OCI-LY7 (cell line): ENCODE measurements at regions not wholly inside any gene's neighbourhood (a gene's known extent, or its start where the extent isn't known, plus 50 kb on each side); places are given as distances from the start of the nearest gene placed in this dataset.

Experiments
- BruUV-seq: library from RNA; stranded (reverse); fragments of 400-500 nt; replicated peaks from 2 replicates; lab custom pipeline; 2021; lab: Mats Ljungman, UMichigan
- CTCF ChIA-PET: fragments of 300-600 bp; sonication (Branson Sonifier 250); formaldehyde crosslinking; loops from one replicate; lab custom pipeline; 2022; ENCODE audit warnings: antibody characterized with exemption; ENCODE audit not compliant: unreplicated experiment; lab: Charles Lee
- POLR2A ChIA-PET: fragments of 300-600 bp; sonication (Branson Sonifier 250); formaldehyde crosslinking; loops from one replicate; lab custom pipeline; 2022; ENCODE audit warnings: antibody characterized with exemption; lab: Charles Lee
- DNase-seq: peaks from one replicate; pipeline ENCODE4 v3.0.0-alpha.2; 2015; ENCODE audit warnings: low spot score
- H2AFZ ChIP-seq: fragments of 200-600 bp; sonication (generic), shearing (Covaris generic); 2 replicates; pipeline ENCODE4 v1.6.1; 2014; ENCODE audit warnings: mild to moderate bottlenecking, antibody characterized with exemption, low read length, moderate library complexity
- H3K27ac ChIP-seq: fragments of 200-600 bp; sonication (generic); 2 replicates; pipeline ENCODE4 v1.5.1; 2014; ENCODE audit warnings: mixed run types, low read depth, mild to moderate bottlenecking, moderate library complexity, low read length, inconsistent platforms; ENCODE audit not compliant: poor library complexity, severe bottlenecking
- H3K36me3 ChIP-seq: fragments of 200-600 bp; sonication (generic); 2 replicates; pipeline ENCODE4 v1.6.1; 2014; ENCODE audit warnings: mild to moderate bottlenecking, antibody characterized with exemption, low read length, moderate library complexity, mixed read lengths; ENCODE audit not compliant: insufficient read depth
- H3K4me1 ChIP-seq: fragments of 200-600 bp; sonication (generic); 2 replicates; pipeline ENCODE4 v1.5.1; 2014; ENCODE audit warnings: mild to moderate bottlenecking, low read length; ENCODE audit not compliant: insufficient read depth, poor library complexity, severe bottlenecking
- H3K4me2 ChIP-seq: fragments of 200-600 bp; sonication (generic); 2 replicates; pipeline ENCODE4 v1.6.1; 2014; ENCODE audit warnings: mild to moderate bottlenecking, low read length
- H3K4me3 ChIP-seq: fragments of 200-600 bp; sonication (generic); 2 replicates; pipeline ENCODE4 v1.5.1; 2014; ENCODE audit warnings: mild to moderate bottlenecking, low read depth, low read length; ENCODE audit not compliant: poor library complexity, severe bottlenecking
- H3K79me2 ChIP-seq: fragments of 200-600 bp; sonication (generic); 2 replicates; pipeline ENCODE4 v1.6.1; 2016; ENCODE audit warnings: low read depth, mild to moderate bottlenecking, low read length, moderate library complexity, mixed read lengths; ENCODE audit not compliant: insufficient read depth
- H3K9me2 ChIP-seq: fragments of 200-600 bp; sonication (generic); 2 replicates; pipeline ENCODE4 v1.6.1; 2016; ENCODE audit warnings: mild to moderate bottlenecking, low read length, mixed read lengths; ENCODE audit not compliant: insufficient read depth
- H3K9me3 ChIP-seq: fragments of 200-600 bp; sonication (generic); 2 replicates; pipeline ENCODE4 v1.6.1; 2014; ENCODE audit warnings: mild to moderate bottlenecking, mixed run types, low read length, mixed read lengths
- H4K20me1 ChIP-seq: fragments of 200-600 bp; sonication (generic); 2 replicates; pipeline ENCODE4 v1.6.1; 2014; ENCODE audit warnings: mild to moderate bottlenecking, antibody characterized with exemption, low read length, moderate library complexity, mixed read lengths; ENCODE audit not compliant: insufficient read depth
- EZH2phosphoT487 ChIP-seq: fragments of 200-600 bp; sonication (generic); IDR thresholded peaks from 2 replicates; pipeline ENCODE4 v1.6.1; 2018; ENCODE audit warnings: low read depth, borderline replicate concordance, mild to moderate bottlenecking, mixed run types, antibody characterized with exemption, low read length, moderate library complexity, mixed read lengths
- intact Hi-C: fragments of 100-400 bp; cut with micrococcal nuclease; formaldehyde crosslinking; loops from one replicate; pipeline ENCODE4 v1.10.0; 2022; ENCODE audit not compliant: unreplicated experiment
- TF ChIP-seq, protein P1 (sequence below): fragments of 200-600 bp; sonication (generic); conservative IDR thresholded peaks from 2 replicates; pipeline ENCODE4 v1.5.1; 2014; ENCODE audit warnings: mild to moderate bottlenecking, antibody characterized with exemption, low read length, moderate library complexity, mixed read lengths

DNA sequence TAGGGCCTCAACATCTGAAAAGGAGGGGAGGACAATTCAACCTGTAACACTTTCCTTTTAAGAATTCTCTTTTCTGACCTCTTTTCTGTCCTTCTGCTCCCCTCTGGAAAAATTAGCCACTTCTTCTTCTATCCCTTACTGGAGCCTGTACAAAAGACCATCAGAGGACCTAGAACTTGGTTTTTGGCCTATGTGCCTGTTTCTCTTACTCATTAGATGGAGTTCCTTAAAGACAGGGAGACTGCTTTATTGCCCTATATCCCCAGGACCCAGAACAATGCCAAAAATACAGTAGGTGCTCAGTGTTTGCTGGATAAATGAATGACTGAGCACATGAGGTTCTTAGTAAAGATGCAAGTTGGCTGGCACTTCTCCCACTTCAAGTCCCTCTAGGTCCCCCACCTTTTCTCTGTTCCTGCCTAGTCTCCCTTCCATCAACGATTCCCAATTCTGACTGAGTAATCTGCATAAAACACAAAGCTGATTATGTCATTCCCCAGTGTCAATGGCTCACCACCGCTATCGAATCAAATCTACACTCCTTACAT lies 114.2 kb downstream of the DDX1 start:
- DNase-seq: no peak
- intact Hi-C loops: no loop called here
- no peaks in the 10 kb centered on the region for H3K9me3 ChIP-seq
- H3K9me2 ChIP-seq: no peaks in the 10 kb centered on the region
- H3K79me2 ChIP-seq: no peaks in the 10 kb centered on the region
- no peak overlapping the region for H3K27ac ChIP-seq
- no peak overlapping the region for H2AFZ ChIP-seq
- H3K4me2 ChIP-seq: no peak overlapping the region
- no peaks in the 10 kb centered on the region for H3K36me3 ChIP-seq
- BruUV-seq: no TSS peak
- no peak overlapping the region for H3K4me3 ChIP-seq
- ChIA-PET CTCF (no interaction called here), POLR2A (no interaction called here)
- no peaks in the 10 kb centered on the region for H4K20me1 ChIP-seq
- H3K4me1 ChIP-seq: no peaks in the 10 kb centered on the region
- TF ChIP-seq, protein P1, sequence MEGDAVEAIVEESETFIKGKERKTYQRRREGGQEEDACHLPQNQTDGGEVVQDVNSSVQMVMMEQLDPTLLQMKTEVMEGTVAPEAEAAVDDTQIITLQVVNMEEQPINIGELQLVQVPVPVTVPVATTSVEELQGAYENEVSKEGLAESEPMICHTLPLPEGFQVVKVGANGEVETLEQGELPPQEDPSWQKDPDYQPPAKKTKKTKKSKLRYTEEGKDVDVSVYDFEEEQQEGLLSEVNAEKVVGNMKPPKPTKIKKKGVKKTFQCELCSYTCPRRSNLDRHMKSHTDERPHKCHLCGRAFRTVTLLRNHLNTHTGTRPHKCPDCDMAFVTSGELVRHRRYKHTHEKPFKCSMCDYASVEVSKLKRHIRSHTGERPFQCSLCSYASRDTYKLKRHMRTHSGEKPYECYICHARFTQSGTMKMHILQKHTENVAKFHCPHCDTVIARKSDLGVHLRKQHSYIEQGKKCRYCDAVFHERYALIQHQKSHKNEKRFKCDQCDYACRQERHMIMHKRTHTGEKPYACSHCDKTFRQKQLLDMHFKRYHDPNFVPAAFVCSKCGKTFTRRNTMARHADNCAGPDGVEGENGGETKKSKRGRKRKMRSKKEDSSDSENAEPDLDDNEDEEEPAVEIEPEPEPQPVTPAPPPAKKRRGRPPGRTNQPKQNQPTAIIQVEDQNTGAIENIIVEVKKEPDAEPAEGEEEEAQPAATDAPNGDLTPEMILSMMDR: no peak
- no peak for TF ChIP-seq EZH2phosphoT487

GRCh38 chr2:15706424-15706823 lies 114.8 kb downstream of the DDX1 start:
- Histone ChIP-seq H4K20me1 (no peaks in the 10 kb centered on the region), H3K9me3 (no peaks in the 10 kb centered on the region), H3K4me1 (no peaks in the 10 kb centered on the region), H3K4me3 (no peak overlapping the region), H3K27ac (no peak overlapping the region), H3K79me2 (no peaks in the 10 kb centered on the region), H3K4me2 (no peak overlapping the region), H2AFZ (no peak overlapping the region), H3K9me2 (no peaks in the 10 kb centered on the region), H3K36me3 (no peaks in the 10 kb centered on the region)
- intact Hi-C loops: no loop called here
- ChIA-PET CTCF (no interaction called here), POLR2A (no interaction called here)
- no TSS peak for BruUV-seq
- DNase-seq: no peak
- TF ChIP-seq, protein P1: no peak
- TF ChIP-seq EZH2phosphoT487: no peak

- no peak for DNase-seq
- H3K36me3 ChIP-seq: no peaks in the 10 kb centered on the region
- TF ChIP-seq, protein P1: no peak
- TF ChIP-seq EZH2phosphoT487: no peak
- H3K9me2 ChIP-seq: no peaks in the 10 kb centered on the region
- H3K79me2 ChIP-seq: no peaks in the 10 kb centered on the region
- no peak overlapping the region for H3K4me2 ChIP-seq
- H2AFZ ChIP-seq: no peak overlapping the region
- BruUV-seq: no TSS peak
- H4K20me1 ChIP-seq: no peaks in the 10 kb centered on the region
- no peak overlapping the region for H3K27ac ChIP-seq
- intact Hi-C loops: no loop called here
- no peaks in the 10 kb centered on the region for H3K9me3 ChIP-seq
- ChIA-PET CTCF (no interaction called here), POLR2A (no interaction called here)
- H3K4me3 ChIP-seq: no peak overlapping the region
- no peaks in the 10 kb centered on the region for H3K4me1 ChIP-seq
Measured at GRCh38 chr2:15706986-15707632, 115.4 kb downstream of the DDX1 start.
